NCI-H82 treated with DMSO at 0.1 percent for 48 hours (cell line): ENCODE measurements at regions not wholly inside any gene's neighbourhood (a gene's known extent, or its start where the extent isn't known, plus 50 kb on each side); places are given as distances from the start of the nearest gene placed in this dataset.
"Not testable (repeated sequence)": the region's sequence is repeated elsewhere in the genome, so short reads cannot be mapped to it uniquely, and the experiment has no call there.

Source experiments
- DNase-seq: peaks from one replicate; lab custom pipeline; 2025; ENCODE audit not compliant: unreplicated experiment; lab: John Stamatoyannopoulos, UW

- no peak for DNase-seq
These were observed 65.5 kb upstream of the FGF3 start for GRCh38 chr11:69884751-69885150.

- DNase-seq, result no peak
These were observed 68.1 kb upstream of the FGF3 start for GRCh38 chr11:69887330-69887729.

- no peak for DNase-seq
These were observed 68.7 kb upstream of the FGF3 start for GRCh38 chr11:69887841-69888427.

- DNase-seq, result peak; percentile 41
These were observed 69.4 kb upstream of the FGF3 start for GRCh38 chr11:69888483-69889181.

GRCh38 chr11:69889400-69890318 is 70.4 kb upstream of the FGF3 start:
- no peak for DNase-seq

- DNase-seq, result no peak
These were observed 71.3 kb upstream of the FGF3 start for GRCh38 chr11:69890476-69890875.

- no peak for DNase-seq
These were observed 72.4 kb upstream of the FGF3 start for GRCh38 chr11:69891421-69892236.

- DNase-seq, result no peak
These were observed 73.2 kb upstream of the FGF3 start for GRCh38 chr11:69892237-69892985.

- DNase-seq, result no peak
These were observed 73.9 kb upstream of the FGF3 start for GRCh38 chr11:69892986-69893555.

- no peak for DNase-seq
These were observed 74.4 kb upstream of the FGF3 start for GRCh38 chr11:69893631-69894030.

GRCh38 chr11:69894181-69894611 is 75.0 kb upstream of the FGF3 start:
- no peak for DNase-seq

- no peak for DNase-seq
These were observed 75.4 kb upstream of the FGF3 start for GRCh38 chr11:69894648-69895047.

- DNase-seq, result no peak
These were observed 77.0 kb upstream of the FGF3 start for GRCh38 chr11:69896250-69896649.

- no peak for DNase-seq
These were observed 78.9 kb upstream of the FGF3 start for GRCh38 chr11:69898123-69898522.

- DNase-seq, result no peak
These were observed 81.0 kb upstream of the FGF3 start for GRCh38 chr11:69899957-69900821.

- DNase-seq, result not testable (repeated sequence)
These were observed 81.6 kb upstream of the FGF3 start for GRCh38 chr11:69900822-69901302.

GRCh38 chr11:69902337-69902736 is 83.1 kb upstream of the FGF3 start:
- DNase-seq, result no peak

GRCh38 chr11:69903211-69903610 is 84.0 kb upstream of the FGF3 start:
- DNase-seq, result no peak
